ENCODE measurements at regions not wholly inside any gene's neighbourhood (a gene's known extent, or its start where the extent isn't known, plus 50 kb on each side); places are given as distances from the start of the nearest gene placed in this dataset.

GRCh38 chr1:30322859-30323257 is 400.5 kb downstream of the MATN1 start:
- H3K36me3 ChIP-seq (ENCODE audit: control insufficient read depth in 2 of 2, insufficient read depth in 2 of 2, low read length in 1 of 2) = no peaks in the 10 kb centered on the region
- no peak overlapping the region for H3K4me3 ChIP-seq (ENCODE audit: low read depth in 1 of 2, low read length in 2 of 2)
- 76 to 77% methylated on average over 5 of the region's 5 CpGs for WGBS, 2 donors
- no peaks in the 10 kb centered on the region for H3K9me3 ChIP-seq (ENCODE audit: control insufficient read depth in 2 of 2, insufficient read depth in 1 of 2, low read depth in 1 of 2, low read length in 1 of 2)
- H3K4me1 ChIP-seq (ENCODE audit: control insufficient read depth in 2 of 2, insufficient read depth in 2 of 2, low read length in 1 of 2) = peaks cover 0 to 3% of the 10 kb centered on the region in 2 donors
- H3K27me3 ChIP-seq (ENCODE audit: control insufficient read depth in 1 of 2, insufficient read depth in 2 of 2, low read length in 2 of 2) = no peaks in the 10 kb centered on the region
- no peak overlapping the region for H3K27ac ChIP-seq (ENCODE audit: low read depth in 2 of 2, low read length in 1 of 2)

GRCh38 chr1:30321996-30322858 is 401.2 kb downstream of the MATN1 start:
- Histone ChIP-seq H3K36me3 (ENCODE audit: control insufficient read depth in 2 of 2, insufficient read depth in 2 of 2, low read length in 1 of 2) (no peaks in the 10 kb centered on the region), H3K4me1 (ENCODE audit: control insufficient read depth in 2 of 2, insufficient read depth in 2 of 2, low read length in 1 of 2) (peaks cover 0 to 3% of the 10 kb centered on the region in 2 donors), H3K27me3 (ENCODE audit: control insufficient read depth in 1 of 2, insufficient read depth in 2 of 2, low read length in 2 of 2) (no peaks in the 10 kb centered on the region), H3K4me3 (ENCODE audit: low read depth in 1 of 2, low read length in 2 of 2) (no peak overlapping the region), H3K9me3 (ENCODE audit: control insufficient read depth in 2 of 2, insufficient read depth in 1 of 2, low read depth in 1 of 2, low read length in 1 of 2) (no peaks in the 10 kb centered on the region), H3K27ac (ENCODE audit: low read depth in 2 of 2, low read length in 1 of 2) (no peak overlapping the region)
- 73% methylated on average over 10 of the region's 10 CpGs for WGBS, 2 donors

- Histone ChIP-seq H3K27me3 (ENCODE audit: control insufficient read depth in 1 of 2, insufficient read depth in 2 of 2, low read length in 2 of 2) (no peaks in the 10 kb centered on the region), H3K27ac (ENCODE audit: low read depth in 2 of 2, low read length in 1 of 2) (no peak overlapping the region), H3K9me3 (ENCODE audit: control insufficient read depth in 2 of 2, insufficient read depth in 1 of 2, low read depth in 1 of 2, low read length in 1 of 2) (peaks cover 0 to 1% of the 10 kb centered on the region in 2 donors), H3K4me3 (ENCODE audit: low read depth in 1 of 2, low read length in 2 of 2) (no peak overlapping the region), H3K4me1 (ENCODE audit: control insufficient read depth in 2 of 2, insufficient read depth in 2 of 2, low read length in 1 of 2) (peaks cover 0 to 3% of the 10 kb centered on the region in 2 donors), H3K36me3 (ENCODE audit: control insufficient read depth in 2 of 2, insufficient read depth in 2 of 2, low read length in 1 of 2) (no peaks in the 10 kb centered on the region)
- WGBS, 2 donors = 55 to 65% methylated on average over 13 of the region's 13 CpGs
Observed at GRCh38 chr1:30321246-30321910, 402.0 kb downstream of the MATN1 start.

GRCh38 chr1:30320581-30320890 is 402.8 kb downstream of the MATN1 start:
- Histone ChIP-seq H3K27ac (ENCODE audit: low read depth in 2 of 2, low read length in 1 of 2) (no peak overlapping the region), H3K9me3 (ENCODE audit: control insufficient read depth in 2 of 2, insufficient read depth in 1 of 2, low read depth in 1 of 2, low read length in 1 of 2) (peaks cover 0 to 3% of the 10 kb centered on the region in 2 donors), H3K27me3 (ENCODE audit: control insufficient read depth in 1 of 2, insufficient read depth in 2 of 2, low read length in 2 of 2) (no peaks in the 10 kb centered on the region), H3K36me3 (ENCODE audit: control insufficient read depth in 2 of 2, insufficient read depth in 2 of 2, low read length in 1 of 2) (no peaks in the 10 kb centered on the region), H3K4me3 (ENCODE audit: low read depth in 1 of 2, low read length in 2 of 2) (no peak overlapping the region), H3K4me1 (ENCODE audit: control insufficient read depth in 2 of 2, insufficient read depth in 2 of 2, low read length in 1 of 2) (peaks cover 0 to 3% of the 10 kb centered on the region in 2 donors)
- 29 to 37% methylated on average over 2 of the region's 2 CpGs for WGBS, 2 donors

GRCh38 chr1:30319765-30320580 is 403.4 kb downstream of the MATN1 start:
- Histone ChIP-seq H3K36me3 (ENCODE audit: control insufficient read depth in 2 of 2, insufficient read depth in 2 of 2, low read length in 1 of 2) (no peaks in the 10 kb centered on the region), H3K4me1 (ENCODE audit: control insufficient read depth in 2 of 2, insufficient read depth in 2 of 2, low read length in 1 of 2) (peaks cover 0 to 3% of the 10 kb centered on the region in 2 donors), H3K9me3 (ENCODE audit: control insufficient read depth in 2 of 2, insufficient read depth in 1 of 2, low read depth in 1 of 2, low read length in 1 of 2) (peaks cover 0 to 3% of the 10 kb centered on the region in 2 donors), H3K27ac (ENCODE audit: low read depth in 2 of 2, low read length in 1 of 2) (no peak overlapping the region), H3K27me3 (ENCODE audit: control insufficient read depth in 1 of 2, insufficient read depth in 2 of 2, low read length in 2 of 2) (no peaks in the 10 kb centered on the region), H3K4me3 (ENCODE audit: low read depth in 1 of 2, low read length in 2 of 2) (no peak overlapping the region)
- WGBS, 2 donors = 72% methylated on average over 11 of the region's 11 CpGs

GRCh38 chr1:30318864-30319718 is 404.3 kb downstream of the MATN1 start:
- Histone ChIP-seq H3K4me3 (ENCODE audit: low read depth in 1 of 2, low read length in 2 of 2) (no peak overlapping the region), H3K9me3 (ENCODE audit: control insufficient read depth in 2 of 2, insufficient read depth in 1 of 2, low read depth in 1 of 2, low read length in 1 of 2) (peaks cover 0 to 3% of the 10 kb centered on the region in 2 donors), H3K27me3 (ENCODE audit: control insufficient read depth in 1 of 2, insufficient read depth in 2 of 2, low read length in 2 of 2) (no peaks in the 10 kb centered on the region), H3K27ac (ENCODE audit: low read depth in 2 of 2, low read length in 1 of 2) (no peak overlapping the region), H3K4me1 (ENCODE audit: control insufficient read depth in 2 of 2, insufficient read depth in 2 of 2, low read length in 1 of 2) (peaks cover 0 to 3% of the 10 kb centered on the region in 2 donors), H3K36me3 (ENCODE audit: control insufficient read depth in 2 of 2, insufficient read depth in 2 of 2, low read length in 1 of 2) (no peaks in the 10 kb centered on the region)
- 73 to 74% methylated on average over 18 of the region's 18 CpGs for WGBS, 2 donors

- Histone ChIP-seq H3K27me3 (ENCODE audit: control insufficient read depth in 1 of 2, insufficient read depth in 2 of 2, low read length in 2 of 2) (no peaks in the 10 kb centered on the region), H3K9me3 (ENCODE audit: control insufficient read depth in 2 of 2, insufficient read depth in 1 of 2, low read depth in 1 of 2, low read length in 1 of 2) (peaks cover 0 to 3% of the 10 kb centered on the region in 2 donors)
- 45 to 52% methylated on average over 8 of the region's 8 CpGs for WGBS, 2 donors
Observed at GRCh38 chr1:30318413-30318812, 405.0 kb downstream of the MATN1 start.

GRCh38 chr1:30317921-30318320 is 405.5 kb downstream of the MATN1 start:
- Histone ChIP-seq H3K27me3 (ENCODE audit: control insufficient read depth in 1 of 2, insufficient read depth in 2 of 2, low read length in 2 of 2) (no peaks in the 10 kb centered on the region), H3K36me3 (ENCODE audit: control insufficient read depth in 2 of 2, insufficient read depth in 2 of 2, low read length in 1 of 2) (no peaks in the 10 kb centered on the region)
- WGBS, 2 donors = 67 to 69% methylated on average over 8 of the region's 8 CpGs

More at GRCh38 chr1:30318413-30318812, 405.0 kb downstream of the MATN1 start:
- H3K36me3 ChIP-seq (ENCODE audit: control insufficient read depth in 2 of 2, insufficient read depth in 2 of 2, low read length in 1 of 2) = no peaks in the 10 kb centered on the region
- no peak overlapping the region for H3K4me3 ChIP-seq (ENCODE audit: low read depth in 1 of 2, low read length in 2 of 2)
- peaks cover 0 to 3% of the 10 kb centered on the region in 2 donors for H3K4me1 ChIP-seq (ENCODE audit: control insufficient read depth in 2 of 2, insufficient read depth in 2 of 2, low read length in 1 of 2)
- no peak overlapping the region for H3K27ac ChIP-seq (ENCODE audit: low read depth in 2 of 2, low read length in 1 of 2)

GRCh38 chr1:30316056-30316455 is 407.3 kb downstream of the MATN1 start:
- Histone ChIP-seq H3K4me3 (ENCODE audit: low read depth in 1 of 2, low read length in 2 of 2) (no peak overlapping the region), H3K9me3 (ENCODE audit: control insufficient read depth in 2 of 2, insufficient read depth in 1 of 2, low read depth in 1 of 2, low read length in 1 of 2) (peaks cover 0 to 3% of the 10 kb centered on the region in 2 donors), H3K27ac (ENCODE audit: low read depth in 2 of 2, low read length in 1 of 2) (no peak overlapping the region), H3K27me3 (ENCODE audit: control insufficient read depth in 1 of 2, insufficient read depth in 2 of 2, low read length in 2 of 2) (no peaks in the 10 kb centered on the region), H3K4me1 (ENCODE audit: control insufficient read depth in 2 of 2, insufficient read depth in 2 of 2, low read length in 1 of 2) (no peaks in the 10 kb centered on the region), H3K36me3 (ENCODE audit: control insufficient read depth in 2 of 2, insufficient read depth in 2 of 2, low read length in 1 of 2) (no peaks in the 10 kb centered on the region)
- 77 to 79% methylated on average over 2 of the region's 2 CpGs for WGBS, 2 donors

More at GRCh38 chr1:30317921-30318320, 405.5 kb downstream of the MATN1 start:
- no peak overlapping the region for H3K4me3 ChIP-seq (ENCODE audit: low read depth in 1 of 2, low read length in 2 of 2)
- H3K9me3 ChIP-seq (ENCODE audit: control insufficient read depth in 2 of 2, insufficient read depth in 1 of 2, low read depth in 1 of 2, low read length in 1 of 2) = peaks cover 0 to 3% of the 10 kb centered on the region in 2 donors
- peaks cover 0 to 3% of the 10 kb centered on the region in 2 donors for H3K4me1 ChIP-seq (ENCODE audit: control insufficient read depth in 2 of 2, insufficient read depth in 2 of 2, low read length in 1 of 2)
- H3K27ac ChIP-seq (ENCODE audit: low read depth in 2 of 2, low read length in 1 of 2) = no peak overlapping the region

Data from esophagus (tissue), 2 donors.